ENCODE measurements at regions not wholly inside any gene's neighbourhood (a gene's known extent, or its start where the extent isn't known, plus 50 kb on each side); places are given as distances from the start of the nearest gene placed in this dataset.
"Not testable (repeated sequence)": the region's sequence is repeated elsewhere in the genome, so short reads cannot be mapped to it uniquely, and the experiment has no call there.

- DNase-seq (ENCODE audit: low spot score in 2 of 2) (no peak), ATAC-seq (no peak)
- Mint-ChIP-seq H3K9me3 (peaks cover 6 to 7% of the 10 kb centered on the region in 2 donors), H3K36me3 (peaks cover 0 to 5% of the 10 kb centered on the region in 2 donors), H3K27ac (no peak overlapping the region)
Observed at GRCh38 chrX:122188751-122189150, 995.3 kb upstream of the GRIA3 start.

- Mint-ChIP-seq H3K9me3 (no peaks in the 10 kb centered on the region), H3K27ac (no peak overlapping the region), H3K36me3 (no peaks in the 10 kb centered on the region)
- ATAC-seq (no peak), DNase-seq (ENCODE audit: low spot score in 2 of 2) (no peak)
Observed at GRCh38 chrX:122196343-122196742, 987.7 kb upstream of the GRIA3 start.

- no peak overlapping the region for H3K27ac Mint-ChIP-seq
- no peak for ATAC-seq
- no peak for DNase-seq (ENCODE audit: low spot score in 2 of 2)
- H3K36me3 Mint-ChIP-seq = no peaks in the 10 kb centered on the region
- H3K9me3 Mint-ChIP-seq = no peaks in the 10 kb centered on the region
Observed at GRCh38 chrX:122203399-122203798, 980.7 kb upstream of the GRIA3 start.

- no peak for DNase-seq (ENCODE audit: low spot score in 2 of 2)
- no peak overlapping the region for H3K27ac Mint-ChIP-seq
- H3K9me3 Mint-ChIP-seq = peaks cover 0 to 4% of the 10 kb centered on the region in 2 donors
- H3K36me3 Mint-ChIP-seq = no peaks in the 10 kb centered on the region
- no peak for ATAC-seq
Observed at GRCh38 chrX:122218666-122219065, 965.4 kb upstream of the GRIA3 start.

- peaks cover 0 to 4% of the 10 kb centered on the region in 2 donors for H3K9me3 Mint-ChIP-seq
- no peak overlapping the region for H3K27ac Mint-ChIP-seq
- no peaks in the 10 kb centered on the region for H3K36me3 Mint-ChIP-seq
- DNase-seq (ENCODE audit: low spot score in 2 of 2) (no peak), ATAC-seq (no peak)
Observed at GRCh38 chrX:122219226-122219625, 964.9 kb upstream of the GRIA3 start.

- Mint-ChIP-seq H3K9me3 (peaks cover 2 to 4% of the 10 kb centered on the region in 2 donors), H3K36me3 (peaks cover 0 to 4% of the 10 kb centered on the region in 2 donors), H3K27ac (no peak overlapping the region)
- no peak for ATAC-seq
- no peak for DNase-seq (ENCODE audit: low spot score in 2 of 2)
Observed at GRCh38 chrX:122219735-122220134, 964.3 kb upstream of the GRIA3 start.

- ATAC-seq (no peak), DNase-seq (ENCODE audit: low spot score in 2 of 2) (no peak)
- Mint-ChIP-seq H3K9me3 (peaks cover 4 to 13% of the 10 kb centered on the region in 2 donors), H3K36me3 (peaks cover 0 to 7% of the 10 kb centered on the region in 2 donors), H3K27ac (no peak overlapping the region)
Observed at GRCh38 chrX:122220644-122221373, 963.3 kb upstream of the GRIA3 start.

- H3K27ac Mint-ChIP-seq; ATAC-seq; DNase-seq (ENCODE audit: low spot score in 2 of 2); H3K36me3 Mint-ChIP-seq: not testable (repeated sequence)
- peaks cover 4 to 16% of the 10 kb centered on the region in 2 donors for H3K9me3 Mint-ChIP-seq
Observed at GRCh38 chrX:122221810-122222209, 962.3 kb upstream of the GRIA3 start.

GRCh38 chrX:122224137-122224536 lies 959.9 kb upstream of the GRIA3 start:
- H3K36me3 Mint-ChIP-seq = not testable (repeated sequence)
- peaks cover 4 to 16% of the 10 kb centered on the region in 2 donors for H3K9me3 Mint-ChIP-seq

GRCh38 chrX:122238801-122239200 lies 945.3 kb upstream of the GRIA3 start:
- H3K9me3 Mint-ChIP-seq = peaks cover 0 to 15% of the 10 kb centered on the region in 2 donors
- H3K36me3 Mint-ChIP-seq = no peaks in the 10 kb centered on the region

More at GRCh38 chrX:122224137-122224536, 959.9 kb upstream of the GRIA3 start:
- H3K27ac Mint-ChIP-seq; ATAC-seq; DNase-seq (ENCODE audit: low spot score in 2 of 2): not testable (repeated sequence)

GRCh38 chrX:122241959-122242358 lies 942.1 kb upstream of the GRIA3 start:
- H3K9me3 Mint-ChIP-seq = peaks cover 0 to 3% of the 10 kb centered on the region in 2 donors
- no peak for DNase-seq (ENCODE audit: low spot score in 2 of 2)
- no peaks in the 10 kb centered on the region for H3K36me3 Mint-ChIP-seq
- H3K27ac Mint-ChIP-seq = no peak overlapping the region
- no peak for ATAC-seq

More at GRCh38 chrX:122238801-122239200, 945.3 kb upstream of the GRIA3 start:
- DNase-seq (ENCODE audit: low spot score in 2 of 2) = no peak
- H3K27ac Mint-ChIP-seq = no peak overlapping the region
- ATAC-seq = no peak

- peaks cover 0 to 3% of the 10 kb centered on the region in 2 donors for H3K9me3 Mint-ChIP-seq
- DNase-seq (ENCODE audit: low spot score in 2 of 2) (no peak), ATAC-seq (no peak)
- no peak overlapping the region for H3K27ac Mint-ChIP-seq
- H3K36me3 Mint-ChIP-seq = no peaks in the 10 kb centered on the region
Observed at GRCh38 chrX:122244080-122244479, 940.0 kb upstream of the GRIA3 start.

- Mint-ChIP-seq H3K9me3 (peaks cover 0 to under 1% of the 10 kb centered on the region in 2 donors), H3K36me3 (no peaks in the 10 kb centered on the region), H3K27ac (no peak overlapping the region)
- ATAC-seq = no peak
- DNase-seq (ENCODE audit: low spot score in 2 of 2) = no peak
Observed at GRCh38 chrX:122245175-122245574, 938.9 kb upstream of the GRIA3 start.

GRCh38 chrX:122245943-122246342 lies 938.1 kb upstream of the GRIA3 start:
- Mint-ChIP-seq H3K27ac (no peak overlapping the region), H3K9me3 (no peaks in the 10 kb centered on the region), H3K36me3 (no peaks in the 10 kb centered on the region)
- no peak for ATAC-seq
- no peak for DNase-seq (ENCODE audit: low spot score in 2 of 2)

- no peaks in the 10 kb centered on the region for H3K36me3 Mint-ChIP-seq
- no peak overlapping the region for H3K27ac Mint-ChIP-seq
- ATAC-seq (no peak), DNase-seq (ENCODE audit: low spot score in 2 of 2) (no peak)
- no peaks in the 10 kb centered on the region for H3K9me3 Mint-ChIP-seq
Observed at GRCh38 chrX:122246937-122247336, 937.1 kb upstream of the GRIA3 start.

GRCh38 chrX:122248681-122249080 lies 935.4 kb upstream of the GRIA3 start:
- no peak for DNase-seq (ENCODE audit: low spot score in 2 of 2)
- no peak overlapping the region for H3K27ac Mint-ChIP-seq
- no peaks in the 10 kb centered on the region for H3K9me3 Mint-ChIP-seq
- ATAC-seq = no peak
- H3K36me3 Mint-ChIP-seq = no peaks in the 10 kb centered on the region

- DNase-seq (ENCODE audit: low spot score in 2 of 2) (no peak), ATAC-seq (no peak)
- Mint-ChIP-seq H3K27ac (no peak overlapping the region), H3K9me3 (no peaks in the 10 kb centered on the region), H3K36me3 (no peaks in the 10 kb centered on the region)
Observed at GRCh38 chrX:122252454-122252853, 931.6 kb upstream of the GRIA3 start.

- ATAC-seq = no peak
Observed at GRCh38 chrX:122268353-122268752, 915.7 kb upstream of the GRIA3 start.

More at GRCh38 chrX:122268353-122268752, 915.7 kb upstream of the GRIA3 start:
- Mint-ChIP-seq H3K27ac (no peak overlapping the region), H3K36me3 (no peaks in the 10 kb centered on the region), H3K9me3 (peaks cover 6 to 7% of the 10 kb centered on the region in 2 donors)
- no peak for DNase-seq (ENCODE audit: low spot score in 2 of 2)

Measured in activated naive CD4-positive, alpha-beta T cell treated with anti-CD3 and anti-CD28 coated beads, Interleukin-2, amount 50 U/mL, for 72 hours (primary cell).